ENCODE measurements at regions not wholly inside any gene's neighbourhood (a gene's known extent, or its start where the extent isn't known, plus 50 kb on each side); places are given as distances from the start of the nearest gene placed in this dataset.

- no peak overlapping the region for H3K4me3 ChIP-seq (ENCODE audit: low read length in 3 of 3)
- TF ChIP-seq CTCF (IDR thresholded peaks at IDR 0.05; ENCODE audit: borderline replicate concordance, extremely low read depth, insufficient read depth), result no peak
- H3K27me3 ChIP-seq (ENCODE audit: control insufficient read depth, insufficient read depth, low read length), result no peaks in the 10 kb centered on the region
- H3K4me1 ChIP-seq (ENCODE audit: control insufficient read depth in 2 of 3, insufficient read depth in 2 of 3, low read depth in 1 of 3, low read length in 3 of 3), result no peaks in the 10 kb centered on the region
- intact Hi-C loops (cut with DNase I), result no loop called here
- no peak overlapping the region for H3K27ac ChIP-seq (ENCODE audit: low read depth in 2 of 2, low read length in 2 of 2)
- H3K36me3 ChIP-seq (ENCODE audit: control insufficient read depth in 2 of 3, insufficient read depth in 3 of 3, low read length in 3 of 3), result no peaks in the 10 kb centered on the region
- no peak for FAIRE-seq
- no peak for DNase-seq
- H3K9me3 ChIP-seq (ENCODE audit: control insufficient read depth in 2 of 3, insufficient read depth in 1 of 3, low read length in 3 of 3), result no peaks in the 10 kb centered on the region
- H3K9ac ChIP-seq (ENCODE audit: low read length in 3 of 3), result no peak overlapping the region
These were observed 273.9 kb upstream of the LRTM1 start for GRCh38 chr3:55201779-55202178.

- H3K9me3 ChIP-seq (ENCODE audit: control insufficient read depth in 2 of 3, insufficient read depth in 1 of 3, low read length in 3 of 3), result no peaks in the 10 kb centered on the region
- no peaks in the 10 kb centered on the region for H3K4me1 ChIP-seq (ENCODE audit: control insufficient read depth in 2 of 3, insufficient read depth in 2 of 3, low read depth in 1 of 3, low read length in 3 of 3)
- DNase-seq (no peak), FAIRE-seq (no peak)
- H3K4me3 ChIP-seq (ENCODE audit: low read length in 3 of 3), result no peak overlapping the region
- H3K27ac ChIP-seq (ENCODE audit: low read depth in 2 of 2, low read length in 2 of 2), result no peak overlapping the region
- no peak for TF ChIP-seq CTCF (IDR thresholded peaks at IDR 0.05; ENCODE audit: borderline replicate concordance, extremely low read depth, insufficient read depth)
- intact Hi-C loops (cut with DNase I), result no loop called here
- H3K27me3 ChIP-seq (ENCODE audit: control insufficient read depth, insufficient read depth, low read length), result no peaks in the 10 kb centered on the region
- H3K9ac ChIP-seq (ENCODE audit: low read length in 3 of 3), result no peak overlapping the region
- no peaks in the 10 kb centered on the region for H3K36me3 ChIP-seq (ENCODE audit: control insufficient read depth in 2 of 3, insufficient read depth in 3 of 3, low read length in 3 of 3)
These were observed 273.0 kb upstream of the LRTM1 start for GRCh38 chr3:55200906-55201305.

- Histone ChIP-seq H3K4me1 (ENCODE audit: control insufficient read depth in 2 of 3, insufficient read depth in 2 of 3, low read depth in 1 of 3, low read length in 3 of 3) (no peaks in the 10 kb centered on the region), H3K9ac (ENCODE audit: low read length in 3 of 3) (no peak overlapping the region), H3K27ac (ENCODE audit: low read depth in 2 of 2, low read length in 2 of 2) (no peak overlapping the region), H3K9me3 (ENCODE audit: control insufficient read depth in 2 of 3, insufficient read depth in 1 of 3, low read length in 3 of 3) (no peaks in the 10 kb centered on the region), H3K27me3 (ENCODE audit: control insufficient read depth, insufficient read depth, low read length) (no peaks in the 10 kb centered on the region), H3K4me3 (ENCODE audit: low read length in 3 of 3) (no peak overlapping the region), H3K36me3 (ENCODE audit: control insufficient read depth in 2 of 3, insufficient read depth in 3 of 3, low read length in 3 of 3) (no peaks in the 10 kb centered on the region)
- DNase-seq (no peak), FAIRE-seq (no peak)
- intact Hi-C loops (cut with DNase I), result no loop called here
- TF ChIP-seq CTCF (IDR thresholded peaks at IDR 0.05; ENCODE audit: borderline replicate concordance, extremely low read depth, insufficient read depth), result no peak
These were observed 270.7 kb upstream of the LRTM1 start for GRCh38 chr3:55198554-55198953.

- no peak overlapping the region for H3K9ac ChIP-seq (ENCODE audit: low read length in 3 of 3)
- no peaks in the 10 kb centered on the region for H3K27me3 ChIP-seq (ENCODE audit: control insufficient read depth, insufficient read depth, low read length)
- no peak for DNase-seq
- TF ChIP-seq CTCF (IDR thresholded peaks at IDR 0.05; ENCODE audit: borderline replicate concordance, extremely low read depth, insufficient read depth), result no peak
- no peak overlapping the region for H3K27ac ChIP-seq (ENCODE audit: low read depth in 2 of 2, low read length in 2 of 2)
- intact Hi-C loops (cut with DNase I), result no loop called here
- H3K4me3 ChIP-seq (ENCODE audit: low read length in 3 of 3), result no peak overlapping the region
- no peaks in the 10 kb centered on the region for H3K9me3 ChIP-seq (ENCODE audit: control insufficient read depth in 2 of 3, insufficient read depth in 1 of 3, low read length in 3 of 3)
- no peaks in the 10 kb centered on the region for H3K36me3 ChIP-seq (ENCODE audit: control insufficient read depth in 2 of 3, insufficient read depth in 3 of 3, low read length in 3 of 3)
- FAIRE-seq, result no peak
- no peaks in the 10 kb centered on the region for H3K4me1 ChIP-seq (ENCODE audit: control insufficient read depth in 2 of 3, insufficient read depth in 2 of 3, low read depth in 1 of 3, low read length in 3 of 3)
These were observed 269.2 kb upstream of the LRTM1 start for GRCh38 chr3:55197021-55197420.
